SK-N-SH (cell line): ENCODE measurements at regions not wholly inside any gene's neighbourhood (a gene's known extent, or its start where the extent isn't known, plus 50 kb on each side); places are given as distances from the start of the nearest gene placed in this dataset.

ENCODE experiments used
- CTCF ChIA-PET: fragments of 300-600, 350-600 bp; formaldehyde crosslinking; extraction: SDS; loops from one replicate; lab custom pipeline; 2021; lab: Yijun Ruan, JAX
- POLR2A ChIA-PET: fragments of 350-600 bp; sonication (Branson Sonifier 250); formaldehyde crosslinking; extraction: SDS; loops from one replicate; lab custom pipeline; 2020; ENCODE audit warnings: antibody characterized with exemption, inconsistent platforms; lab: Yijun Ruan, JAX
- DNase-seq: peaks from one replicate; pipeline ENCODE4 v3.0.0; 2012
- H2AFZ ChIP-seq: fragments of 200-600 bp; sonication (generic); 2 replicates; pipeline ENCODE4 v1.8.1; 2016; ENCODE audit warnings: antibody characterized with exemption, mild to moderate bottlenecking, low read depth
- H3F3A ChIP-seq: fragments of 200-600 bp; sonication (generic); replicated peaks from 2 replicates; pipeline ENCODE3; 2016; ENCODE audit warnings: antibody characterized with exemption, mild to moderate bottlenecking; ENCODE audit not compliant: insufficient read depth
- H3K27ac ChIP-seq, 2 experiments: fragments of 200-500 bp in 1 of 2; fragments of 200-600 bp in 1 of 2; sonication (Bioruptor generic) in 1 of 2; sonication (generic), shearing (Covaris generic) in 1 of 2; 2 replicates each; pipeline versions ENCODE4 v1.5.1 to v1.6.1; 2014 to 2016; ENCODE audit warnings: low read depth in 2 of 2, inconsistent platforms in 1 of 2, low read length in 1 of 2, mild to moderate bottlenecking in 1 of 2, mixed read lengths in 1 of 2
- H3K27me3 ChIP-seq: fragments of 200-600 bp; sonication (generic), shearing (Covaris generic); 2 replicates; pipeline ENCODE4 v1.6.1; 2016; ENCODE audit warnings: mixed run types; ENCODE audit not compliant: insufficient read depth
- H3K36me3 ChIP-seq, 2 experiments: fragments of 200-500 bp in 1 of 2; fragments of 200-600 bp in 1 of 2; sonication (Bioruptor generic) in 1 of 2; sonication (generic) in 1 of 2; replicated peaks in 1 of 2; 2 replicates each; pipeline versions ENCODE3 to v1.5.1; 2014 to 2016; ENCODE audit warnings: low read length in 1 of 2, mild to moderate bottlenecking in 1 of 2; ENCODE audit not compliant: insufficient read depth in 2 of 2, control insufficient read depth in 1 of 2
- H3K4me1 ChIP-seq, 2 experiments: fragments of 200-500 bp in 1 of 2; fragments of 200-600 bp in 1 of 2; sonication (Bioruptor generic) in 1 of 2; sonication (generic), shearing (Covaris generic) in 1 of 2; 2 replicates each; pipeline versions ENCODE4 v1.5.1 to v1.6.1; 2014 to 2016; ENCODE audit warnings: low read depth in 1 of 2, low read length in 1 of 2, mixed run types in 1 of 2; ENCODE audit not compliant: insufficient read depth in 2 of 2, control insufficient read depth in 1 of 2
- H3K4me2 ChIP-seq: fragments of 200-600 bp; sonication (generic), shearing (Covaris generic); 2 replicates; pipeline ENCODE4 v1.6.1; 2017; ENCODE audit warnings: mixed run types
- H3K4me3 ChIP-seq, 2 experiments: fragments of 200-500 bp in 1 of 2; fragments of 200-600 bp in 1 of 2; sonication (Bioruptor generic) in 1 of 2; sonication (generic), shearing (Covaris generic) in 1 of 2; 2 replicates each; pipeline versions ENCODE4 v1.5.1 to v1.8.1; 2014 to 2016; ENCODE audit warnings: low read depth in 2 of 2, inconsistent platforms in 1 of 2, low read length in 1 of 2, mild to moderate bottlenecking in 1 of 2, mixed read lengths in 1 of 2, moderate library complexity in 1 of 2
- H3K79me2 ChIP-seq: fragments of 200-600 bp; sonication (generic); 2 replicates; pipeline ENCODE4 v1.8.1; 2017; ENCODE audit warnings: mild to moderate bottlenecking; ENCODE audit not compliant: insufficient read depth
- H3K9ac ChIP-seq: fragments of 200-600 bp; sonication (generic); 2 replicates; pipeline ENCODE4 v1.6.1; 2017; ENCODE audit warnings: mixed run types
- H3K9me2 ChIP-seq: fragments of 200-600 bp; sonication (generic); 2 replicates; pipeline ENCODE4 v1.6.1; 2017; ENCODE audit warnings: mixed run types
- H3K9me3 ChIP-seq: fragments of 200-600 bp; sonication (generic); 2 replicates; pipeline ENCODE4 v1.6.1; 2017; ENCODE audit warnings: mixed run types, mild to moderate bottlenecking, moderate library complexity
- H4K20me1 ChIP-seq: fragments of 200-600 bp; sonication (generic); 2 replicates; pipeline ENCODE4 v1.6.1; 2017; ENCODE audit warnings: mild to moderate bottlenecking, mixed run types; ENCODE audit not compliant: insufficient read depth
- CHD2 ChIP-seq: fragments of 150-350 bp; IDR thresholded peaks from 2 replicates; pipeline ENCODE4 v1.6.1; 2018; ENCODE audit warnings: low read length; ENCODE audit not compliant: partially characterized antibody
- CTCF ChIP-seq: fragments of 200-600 bp; sonication (generic); IDR thresholded peaks from 2 replicates; pipeline ENCODE4 v1.6.1; 2017; ENCODE audit warnings: antibody characterized with exemption, mild to moderate bottlenecking, moderate library complexity
- EZH2phosphoT487 ChIP-seq: fragments of 200-600 bp; sonication (generic); IDR thresholded peaks from 2 replicates; pipeline ENCODE4 v1.6.1; 2017; ENCODE audit warnings: low read depth, mixed run types, mild to moderate bottlenecking, antibody characterized with exemption, moderate library complexity, borderline replicate concordance
- FOSL2 ChIP-seq: IDR thresholded peaks from 2 replicates; pipeline ENCODE4 v1.4.0; 2012; ENCODE audit warnings: low read depth, mild to moderate bottlenecking, moderate library complexity, borderline replicate concordance
- FOXJ3 ChIP-seq: sonication (generic); formaldehyde crosslinking; IDR thresholded peaks from 2 replicates; pipeline ENCODE4 v1.5.1; 2020; ENCODE audit warnings: mild to moderate bottlenecking, missing genetic modification reagents
- FOXM1 ChIP-seq: IDR thresholded peaks from 2 replicates; pipeline ENCODE4 v1.4.0; 2012; ENCODE audit warnings: low read depth, mild to moderate bottlenecking
- GATA2 ChIP-seq: sonication (generic); formaldehyde crosslinking; IDR thresholded peaks from 2 replicates; pipeline ENCODE4 v1.5.0; 2020; ENCODE audit warnings: mild to moderate bottlenecking, missing genetic modification reagents
- JUND ChIP-seq: IDR thresholded peaks from 2 replicates; pipeline ENCODE4 v1.4.0; 2012
- MAX ChIP-seq: IDR thresholded peaks from 2 replicates; pipeline ENCODE4 v1.4.0; 2012; ENCODE audit warnings: low read depth
- PBX3 ChIP-seq: IDR thresholded peaks from 2 replicates; pipeline ENCODE4; 2012
- RAD21 ChIP-seq: IDR thresholded peaks from 2 replicates; pipeline ENCODE4 v1.6.1; 2012; ENCODE audit warnings: mild to moderate bottlenecking, low read length
- RXRA ChIP-seq: IDR thresholded peaks from 2 replicates; pipeline ENCODE4 v1.4.0; 2012; ENCODE audit warnings: low read depth, mild to moderate bottlenecking, borderline replicate concordance
- TAF1 ChIP-seq: IDR thresholded peaks from 2 replicates; pipeline ENCODE4 v1.6.1; 2012; ENCODE audit warnings: low read depth, mild to moderate bottlenecking, low read length, moderate library complexity, borderline replicate concordance
- TCF12 ChIP-seq: IDR thresholded peaks from 2 replicates; pipeline ENCODE4 v1.4.0; 2012
- USF1 ChIP-seq: IDR thresholded peaks from 2 replicates; pipeline ENCODE4 v1.4.0; 2012; ENCODE audit warnings: low read depth, borderline replicate concordance
- YY1 ChIP-seq: IDR thresholded peaks from 2 replicates; pipeline ENCODE4 v1.4.0; 2012; ENCODE audit warnings: low read depth, mild to moderate bottlenecking
- ZBTB33 ChIP-seq: IDR thresholded peaks from 2 replicates; pipeline ENCODE4 v1.4.0; 2012; ENCODE audit warnings: low read depth, borderline replicate concordance
- WGBS: methylation state at CpG from one replicate; pipeline ENCODE4 v1.1.6; 2017; ENCODE audit warnings: low lambda C conversion rate; 5-methylcytosine and 5-hydroxymethylcytosine counted together

- Histone ChIP-seq H3K4me1 (no peaks in the 10 kb centered on the region), H3K79me2 (no peaks in the 10 kb centered on the region), H2AFZ (no peak overlapping the region), H3K27me3 (no peaks in the 10 kb centered on the region; the same call in 1 of the 2 replicates), H3K9me3 (no peaks in the 10 kb centered on the region), H4K20me1 (no peaks in the 10 kb centered on the region), H3K4me3 (no peak overlapping the region), H3K9ac (no peak overlapping the region), H3K4me2 (no peak overlapping the region), H3K27ac (no peak overlapping the region), H3K9me2 (no peaks in the 10 kb centered on the region), H3K36me3 (no peaks in the 10 kb centered on the region), H3F3A (no peaks in the 10 kb centered on the region)
- WGBS, result 2% methylated on average over 2 of the region's 2 CpGs
- POLR2A ChIA-PET, result no interaction called here
- CTCF ChIA-PET, result no interaction called here
- DNase-seq, result no peak
- TF ChIP-seq JUND (no peak), GATA2 (CRISPR knock-in tag) (no peak), CTCF (peak; percentile 38), TAF1 (no peak), YY1 (no peak), RXRA (no peak), CHD2 (no peak), RAD21 (peak; percentile 14; the same call in 1 of the 2 replicates), EZH2phosphoT487 (no peak), MAX (no peak), USF1 (no peak), ZBTB33 (no peak), FOXM1 (no peak), FOSL2 (no peak), FOXJ3 (CRISPR knock-in tag) (no peak), PBX3 (no peak), TCF12 (no peak)
Observed at GRCh38 chrX:104482757-104483156, 83.2 kb upstream of the IL1RAPL2 start.
